HG02642 (cell line): ENCODE measurements at regions not wholly inside any gene's neighbourhood (a gene's known extent, or its start where the extent isn't known, plus 50 kb on each side); places are given as distances from the start of the nearest gene placed in this dataset.

Experiments used
- ATAC-seq: cut with Tn5 transposase; IDR thresholded peaks from one replicate; pipeline ENCODE4 v1.9.1; 2021; ENCODE audit warnings: mild to moderate bottlenecking; ENCODE audit not compliant: unreplicated experiment, poor library complexity

GRCh38 chr7:31186202-31186601, 134.1 kb downstream of the ADCYAP1R1 start:
- no peak for ATAC-seq

- ATAC-seq: no peak
Observed at GRCh38 chr7:31175672-31176071, 123.6 kb downstream of the ADCYAP1R1 start.

- ATAC-seq: no peak
Observed at GRCh38 chr7:31171984-31172383, 119.9 kb downstream of the ADCYAP1R1 start.

- no peak for ATAC-seq
Observed at GRCh38 chr7:31171216-31171785, 119.2 kb downstream of the ADCYAP1R1 start.
